ENCODE measurements at regions not wholly inside any gene's neighbourhood (a gene's known extent, or its start where the extent isn't known, plus 50 kb on each side); places are given as distances from the start of the nearest gene placed in this dataset.

- no peaks in the 10 kb centered on the region for H3K4me1 ChIP-seq
- H3K4me3 ChIP-seq = no peak overlapping the region
- no peak overlapping the region for H3K27ac ChIP-seq
- no peak for DNase-seq
- H3K27me3 ChIP-seq = no peaks in the 10 kb centered on the region
- intact Hi-C loops (cut with DNase I) = no loop called here
- H3K9me3 ChIP-seq = no peaks in the 10 kb centered on the region
- H3K36me3 ChIP-seq = no peaks in the 10 kb centered on the region
- no peak overlapping the region for H3K9ac ChIP-seq (ENCODE audit: low read depth in 2 of 2, low read length in 2 of 2)
- TF ChIP-seq, protein P1, sequence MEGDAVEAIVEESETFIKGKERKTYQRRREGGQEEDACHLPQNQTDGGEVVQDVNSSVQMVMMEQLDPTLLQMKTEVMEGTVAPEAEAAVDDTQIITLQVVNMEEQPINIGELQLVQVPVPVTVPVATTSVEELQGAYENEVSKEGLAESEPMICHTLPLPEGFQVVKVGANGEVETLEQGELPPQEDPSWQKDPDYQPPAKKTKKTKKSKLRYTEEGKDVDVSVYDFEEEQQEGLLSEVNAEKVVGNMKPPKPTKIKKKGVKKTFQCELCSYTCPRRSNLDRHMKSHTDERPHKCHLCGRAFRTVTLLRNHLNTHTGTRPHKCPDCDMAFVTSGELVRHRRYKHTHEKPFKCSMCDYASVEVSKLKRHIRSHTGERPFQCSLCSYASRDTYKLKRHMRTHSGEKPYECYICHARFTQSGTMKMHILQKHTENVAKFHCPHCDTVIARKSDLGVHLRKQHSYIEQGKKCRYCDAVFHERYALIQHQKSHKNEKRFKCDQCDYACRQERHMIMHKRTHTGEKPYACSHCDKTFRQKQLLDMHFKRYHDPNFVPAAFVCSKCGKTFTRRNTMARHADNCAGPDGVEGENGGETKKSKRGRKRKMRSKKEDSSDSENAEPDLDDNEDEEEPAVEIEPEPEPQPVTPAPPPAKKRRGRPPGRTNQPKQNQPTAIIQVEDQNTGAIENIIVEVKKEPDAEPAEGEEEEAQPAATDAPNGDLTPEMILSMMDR (IDR thresholded peaks at IDR 0.05) = no peak
Measured at GRCh38 chr1:239574112-239574511, 187.7 kb downstream of the CHRM3 start.

DNA sequence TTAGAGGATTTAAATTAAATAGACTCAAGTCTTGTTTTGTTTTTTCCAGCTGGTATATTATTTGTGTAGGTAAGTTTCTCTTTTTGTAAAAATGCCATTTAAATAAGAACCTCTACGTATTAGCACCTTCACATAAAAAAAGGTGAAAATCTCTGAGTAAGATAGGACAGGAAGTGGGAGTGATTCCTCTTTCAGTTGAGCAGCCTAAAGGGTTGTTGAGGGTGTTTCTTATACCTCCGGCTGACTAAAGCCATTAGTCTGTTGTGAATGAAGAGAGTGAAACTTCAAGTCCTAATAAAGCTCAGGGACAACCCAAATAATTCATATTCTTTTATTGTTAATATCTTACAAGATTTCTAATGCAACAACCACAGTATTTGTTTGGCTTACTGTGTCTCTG is 188.7 kb downstream of the CHRM3 start:
- Histone ChIP-seq H3K4me3 (no peak overlapping the region), H3K9me3 (no peaks in the 10 kb centered on the region), H3K9ac (ENCODE audit: low read depth in 2 of 2, low read length in 2 of 2) (no peak overlapping the region), H3K36me3 (no peaks in the 10 kb centered on the region), H3K27me3 (no peaks in the 10 kb centered on the region), H3K4me1 (no peaks in the 10 kb centered on the region), H3K27ac (no peak overlapping the region)
- no peak for DNase-seq
- intact Hi-C loops (cut with DNase I) = no loop called here
- TF ChIP-seq, protein P1 (IDR thresholded peaks at IDR 0.05) = no peak

GRCh38 chr1:239583536-239583935 is 197.2 kb downstream of the CHRM3 start:
- Histone ChIP-seq H3K4me3 (no peak overlapping the region), H3K9me3 (no peaks in the 10 kb centered on the region), H3K27me3 (no peaks in the 10 kb centered on the region), H3K4me1 (no peaks in the 10 kb centered on the region), H3K36me3 (no peaks in the 10 kb centered on the region), H3K27ac (no peak overlapping the region), H3K9ac (ENCODE audit: low read depth in 2 of 2, low read length in 2 of 2) (no peak overlapping the region)
- DNase-seq = no peak
- intact Hi-C loops (cut with DNase I) = no loop called here
- TF ChIP-seq, protein P1 (IDR thresholded peaks at IDR 0.05) = no peak

DNA sequence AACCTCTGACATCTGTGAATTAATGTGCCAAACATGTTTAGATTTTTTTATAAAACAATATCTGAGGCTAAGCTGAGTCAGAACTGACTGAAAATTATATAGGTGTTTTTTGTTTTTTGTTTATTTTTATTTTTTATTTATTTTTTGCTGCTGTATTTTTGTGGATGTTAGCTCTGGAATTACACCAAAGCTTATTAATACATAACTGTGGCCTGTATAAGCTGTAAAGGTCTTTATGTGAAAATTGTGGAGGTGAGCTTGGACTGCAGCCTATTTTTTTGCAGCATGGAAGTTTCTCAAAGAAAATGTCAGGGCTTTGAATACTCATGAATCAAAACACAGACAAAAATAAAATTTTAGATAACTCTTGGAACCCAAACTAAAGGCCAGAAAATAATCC is 199.8 kb downstream of the CHRM3 start:
- intact Hi-C loops (cut with DNase I) = no loop called here
- H3K4me3 ChIP-seq = no peak overlapping the region
- no peaks in the 10 kb centered on the region for H3K4me1 ChIP-seq
- no peaks in the 10 kb centered on the region for H3K27me3 ChIP-seq
- no peaks in the 10 kb centered on the region for H3K36me3 ChIP-seq
- TF ChIP-seq, protein P1 (IDR thresholded peaks at IDR 0.05) = no peak
- H3K9me3 ChIP-seq = no peaks in the 10 kb centered on the region
- H3K27ac ChIP-seq = no peak overlapping the region
- no peak overlapping the region for H3K9ac ChIP-seq (ENCODE audit: low read depth in 2 of 2, low read length in 2 of 2)
- DNase-seq = no peak

DNA sequence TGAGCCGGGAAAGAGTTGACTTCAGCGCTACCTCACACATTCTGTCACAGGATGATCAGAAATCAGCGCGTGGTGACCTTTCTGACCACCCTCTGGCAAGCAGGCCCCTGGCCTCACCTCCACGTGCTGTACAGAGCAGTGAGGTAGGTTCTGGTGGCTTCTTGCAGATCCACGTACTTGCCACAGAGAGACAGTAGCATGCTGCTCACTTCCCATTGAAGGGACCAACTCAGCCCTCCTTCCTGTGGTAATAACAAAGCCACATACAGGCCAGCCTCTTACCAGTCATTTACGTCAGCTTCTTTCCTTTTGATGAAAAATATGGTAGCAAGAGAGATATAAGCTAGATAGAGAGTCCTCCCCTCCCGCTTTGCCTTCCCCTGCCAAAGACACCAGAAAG is 200.7 kb downstream of the CHRM3 start:
- Histone ChIP-seq H3K27me3 (no peaks in the 10 kb centered on the region), H3K4me3 (no peak overlapping the region), H3K9ac (ENCODE audit: low read depth in 2 of 2, low read length in 2 of 2) (no peak overlapping the region), H3K9me3 (no peaks in the 10 kb centered on the region), H3K27ac (no peak overlapping the region), H3K36me3 (no peaks in the 10 kb centered on the region), H3K4me1 (no peaks in the 10 kb centered on the region)
- no peak for DNase-seq
- intact Hi-C loops (cut with DNase I) = no loop called here
- TF ChIP-seq, protein P1 (IDR thresholded peaks at IDR 0.05) = no peak

Measured in colonic mucosa (tissue), 4 donors.